ENCODE measurements at regions not wholly inside any gene's neighbourhood (a gene's known extent, or its start where the extent isn't known, plus 50 kb on each side); places are given as distances from the start of the nearest gene placed in this dataset.
"Not testable (repeated sequence)": the region's sequence is repeated elsewhere in the genome, so short reads cannot be mapped to it uniquely, and the experiment has no call there.

GRCh38 chrX:109782994-109783700 is 50.1 kb upstream of the ACSL4 start:
- no peak for TF ChIP-seq TAF1 (IDR thresholded peaks at IDR 0.05; ENCODE audit: borderline replicate concordance, low read depth, low read length)
- no peak for TF ChIP-seq POLR2AphosphoS5 (IDR thresholded peaks at IDR 0.05; ENCODE audit: low read depth, low read length)
- TF ChIP-seq POLR2A (IDR thresholded peaks at IDR 0.05; ENCODE audit: low read depth, low read length), result no peak

GRCh38 chrX:109783701-109784079 is 50.6 kb upstream of the ACSL4 start:
- DNase-seq (ENCODE audit: insufficient read length), result no peak
- FAIRE-seq, result no peak
- no peak for TF ChIP-seq TAF1 (IDR thresholded peaks at IDR 0.05; ENCODE audit: borderline replicate concordance, low read depth, low read length)
- no peak for TF ChIP-seq POLR2AphosphoS5 (IDR thresholded peaks at IDR 0.05; ENCODE audit: low read depth, low read length)

More at GRCh38 chrX:109782994-109783700, 50.1 kb upstream of the ACSL4 start:
- DNase-seq (ENCODE audit: insufficient read length) (no peak), FAIRE-seq (peak; percentile 61)

GRCh38 chrX:109785053-109785452 is 52.0 kb upstream of the ACSL4 start:
- TF ChIP-seq POLR2A (IDR thresholded peaks at IDR 0.05; ENCODE audit: low read depth, low read length), result no peak
- no peak for TF ChIP-seq POLR2AphosphoS5 (IDR thresholded peaks at IDR 0.05; ENCODE audit: low read depth, low read length)
- no peak for TF ChIP-seq TAF1 (IDR thresholded peaks at IDR 0.05; ENCODE audit: borderline replicate concordance, low read depth, low read length)
- FAIRE-seq, result no peak
- DNase-seq (ENCODE audit: insufficient read length), result no peak

- not testable (repeated sequence) for FAIRE-seq; DNase-seq (ENCODE audit: insufficient read length)
Observed at GRCh38 chrX:109790511-109790910, 57.5 kb upstream of the ACSL4 start.

GRCh38 chrX:109793191-109793590 is 60.1 kb upstream of the ACSL4 start:
- no peak for DNase-seq (ENCODE audit: insufficient read length)
- FAIRE-seq, result no peak
- no peak for TF ChIP-seq POLR2AphosphoS5 (IDR thresholded peaks at IDR 0.05; ENCODE audit: low read depth, low read length)
- TF ChIP-seq POLR2A (IDR thresholded peaks at IDR 0.05; ENCODE audit: low read depth, low read length), result no peak

- FAIRE-seq (no peak), DNase-seq (ENCODE audit: insufficient read length) (no peak)
- TF ChIP-seq TAF1 (IDR thresholded peaks at IDR 0.05; ENCODE audit: borderline replicate concordance, low read depth, low read length), result no peak
- TF ChIP-seq POLR2AphosphoS5 (IDR thresholded peaks at IDR 0.05; ENCODE audit: low read depth, low read length), result no peak
- TF ChIP-seq POLR2A (IDR thresholded peaks at IDR 0.05; ENCODE audit: low read depth, low read length), result no peak
Observed at GRCh38 chrX:109795682-109796081, 62.6 kb upstream of the ACSL4 start.

- no peak for DNase-seq (ENCODE audit: insufficient read length)
- no peak for TF ChIP-seq TAF1 (IDR thresholded peaks at IDR 0.05; ENCODE audit: borderline replicate concordance, low read depth, low read length)
- no peak for TF ChIP-seq POLR2AphosphoS5 (IDR thresholded peaks at IDR 0.05; ENCODE audit: low read depth, low read length)
- no peak for TF ChIP-seq POLR2A (IDR thresholded peaks at IDR 0.05; ENCODE audit: low read depth, low read length)
- FAIRE-seq, result no peak
Observed at GRCh38 chrX:109797311-109797975, 64.4 kb upstream of the ACSL4 start.

GRCh38 chrX:109812236-109812635 is 79.2 kb upstream of the ACSL4 start:
- no peak for FAIRE-seq
- DNase-seq (ENCODE audit: insufficient read length), result no peak
- TF ChIP-seq POLR2AphosphoS5 (IDR thresholded peaks at IDR 0.05; ENCODE audit: low read depth, low read length) (no peak), TAF1 (IDR thresholded peaks at IDR 0.05; ENCODE audit: borderline replicate concordance, low read depth, low read length) (no peak), POLR2A (IDR thresholded peaks at IDR 0.05; ENCODE audit: low read depth, low read length) (no peak)

GRCh38 chrX:109813236-109813635 is 80.2 kb upstream of the ACSL4 start:
- no peak for DNase-seq (ENCODE audit: insufficient read length)
- TF ChIP-seq POLR2A (IDR thresholded peaks at IDR 0.05; ENCODE audit: low read depth, low read length) (no peak), POLR2AphosphoS5 (IDR thresholded peaks at IDR 0.05; ENCODE audit: low read depth, low read length) (no peak), TAF1 (IDR thresholded peaks at IDR 0.05; ENCODE audit: borderline replicate concordance, low read depth, low read length) (no peak)
- FAIRE-seq, result no peak

- DNase-seq (ENCODE audit: insufficient read length) (no peak), FAIRE-seq (no peak)
- TF ChIP-seq POLR2A (IDR thresholded peaks at IDR 0.05; ENCODE audit: low read depth, low read length) (no peak), TAF1 (IDR thresholded peaks at IDR 0.05; ENCODE audit: borderline replicate concordance, low read depth, low read length) (no peak)
Observed at GRCh38 chrX:109818976-109819375, 85.9 kb upstream of the ACSL4 start.

- no peak for DNase-seq (ENCODE audit: insufficient read length)
- no peak for FAIRE-seq
- TF ChIP-seq TAF1 (IDR thresholded peaks at IDR 0.05; ENCODE audit: borderline replicate concordance, low read depth, low read length) (no peak), POLR2A (IDR thresholded peaks at IDR 0.05; ENCODE audit: low read depth, low read length) (no peak), POLR2AphosphoS5 (IDR thresholded peaks at IDR 0.05; ENCODE audit: low read depth, low read length) (no peak)
Observed at GRCh38 chrX:109822861-109823260, 89.8 kb upstream of the ACSL4 start.

- DNase-seq (ENCODE audit: insufficient read length), result no peak
- TF ChIP-seq TAF1 (IDR thresholded peaks at IDR 0.05; ENCODE audit: borderline replicate concordance, low read depth, low read length) (no peak), POLR2A (IDR thresholded peaks at IDR 0.05; ENCODE audit: low read depth, low read length) (no peak), POLR2AphosphoS5 (IDR thresholded peaks at IDR 0.05; ENCODE audit: low read depth, low read length) (no peak)
- no peak for FAIRE-seq
Observed at GRCh38 chrX:109826954-109827708, 94.1 kb upstream of the ACSL4 start.

Data from GM12892 (cell line).